ENCODE measurements at regions not wholly inside any gene's neighbourhood (a gene's known extent, or its start where the extent isn't known, plus 50 kb on each side); places are given as distances from the start of the nearest gene placed in this dataset.
"Not testable (repeated sequence)": the region's sequence is repeated elsewhere in the genome, so short reads cannot be mapped to it uniquely, and the experiment has no call there.

DNA sequence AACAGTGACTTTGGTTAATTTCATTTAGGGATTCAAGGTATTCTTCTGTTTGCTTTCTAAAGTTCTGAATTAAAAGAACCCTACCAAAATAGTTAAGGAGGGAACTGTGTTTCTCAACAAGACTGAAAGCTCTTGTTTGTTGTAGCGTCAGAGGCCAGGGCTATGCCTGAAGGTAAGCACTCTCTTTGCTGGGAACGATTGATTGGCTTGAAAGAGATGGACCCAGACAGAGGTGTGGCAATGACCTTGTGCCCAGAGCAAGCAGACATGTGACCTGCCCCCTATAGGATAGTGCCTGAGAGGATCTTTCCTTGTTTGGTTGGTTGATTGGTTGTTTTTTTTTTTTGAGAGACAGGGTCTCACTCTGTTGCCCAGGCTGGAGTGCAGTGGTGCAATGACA, 68.3 kb upstream of the CECR2 start:
- H4K20me1 ChIP-seq (replicated peaks; ENCODE audit: control insufficient read depth, extremely low read depth, insufficient read depth, low read length): no peaks in the 10 kb centered on the region
- H3K9me1 ChIP-seq (replicated peaks; ENCODE audit: control insufficient read depth, extremely low read depth, insufficient read depth, low read length): no peaks in the 10 kb centered on the region
- H3K9ac ChIP-seq (replicated peaks; ENCODE audit: extremely low read depth, insufficient read depth, low read length): no peak overlapping the region
- H3K4me3 ChIP-seq (replicated peaks in 1 of 3; ENCODE audit: insufficient read depth in 1 of 3, low read depth in 1 of 3, low read length in 3 of 3): no peak overlapping the region
- no TSS peak for BruUV-seq (replicated peaks)
- H3K27ac ChIP-seq (ENCODE audit: insufficient read depth, low read depth, low read length): no peak overlapping the region
- TF ChIP-seq GATA2 (IDR thresholded peaks at IDR 0.05; ENCODE audit: insufficient read depth, insufficient read length, low read depth, low read length) (no peak), JUN (IDR thresholded peaks at IDR 0.05; ENCODE audit: borderline replicate concordance, insufficient read depth, insufficient read length, low read depth) (no peak), FOS (IDR thresholded peaks at IDR 0.05; ENCODE audit: borderline replicate concordance, insufficient read depth, low read length) (no peak), CTCF (IDR thresholded peaks at IDR 0.05; ENCODE audit: extremely low read depth in 1 of 2, insufficient read depth in 1 of 2, low read depth in 1 of 2, low read length in 2 of 2) (no peak), MYC (IDR thresholded peaks at IDR 0.05; ENCODE audit: low read depth, low read length) (no peak)
- FAIRE-seq (no peak), DNase-seq (ENCODE audit: low read depth, low spot score) (no peak)
- H3K79me2 ChIP-seq (ENCODE audit: control insufficient read depth, insufficient read depth, low read length): no peaks in the 10 kb centered on the region
- dilution Hi-C loops (cut with MboI; ENCODE audit: extremely low pct_ligation_motif_present, low sequenced_read_pairs) (no loop called here), intact Hi-C loops (cut with micrococcal nuclease) (no loop called here)
- ChIA-PET CTCF (interaction anchor here (1.9 kb wide), 1 partner anchor 16 kb away, joined by 6 read pairs; no protein-coding TSS in a partner anchor), POLR2A (no interaction called here)
- H3K36me3 ChIP-seq (ENCODE audit: control insufficient read depth in 2 of 2, extremely low read depth in 1 of 2, insufficient read depth in 2 of 2, low read length in 2 of 2): no peaks in the 10 kb centered on the region
- H3K9me3 ChIP-seq (replicated peaks; ENCODE audit: control insufficient read depth, insufficient read depth, low read length): no peaks in the 10 kb centered on the region
- H3K4me2 ChIP-seq (ENCODE audit: insufficient read depth, low read length): no peak overlapping the region
- no peak overlapping the region for H2AFZ ChIP-seq (ENCODE audit: low read depth, low read length)
- no peaks in the 10 kb centered on the region for H3K4me1 ChIP-seq (ENCODE audit: control insufficient read depth, extremely low read depth, insufficient read depth, low read length)
- H3K27me3 ChIP-seq (ENCODE audit: control insufficient read depth in 2 of 2, insufficient read depth in 2 of 2, low read length in 2 of 2): no peaks in the 10 kb centered on the region

DNA sequence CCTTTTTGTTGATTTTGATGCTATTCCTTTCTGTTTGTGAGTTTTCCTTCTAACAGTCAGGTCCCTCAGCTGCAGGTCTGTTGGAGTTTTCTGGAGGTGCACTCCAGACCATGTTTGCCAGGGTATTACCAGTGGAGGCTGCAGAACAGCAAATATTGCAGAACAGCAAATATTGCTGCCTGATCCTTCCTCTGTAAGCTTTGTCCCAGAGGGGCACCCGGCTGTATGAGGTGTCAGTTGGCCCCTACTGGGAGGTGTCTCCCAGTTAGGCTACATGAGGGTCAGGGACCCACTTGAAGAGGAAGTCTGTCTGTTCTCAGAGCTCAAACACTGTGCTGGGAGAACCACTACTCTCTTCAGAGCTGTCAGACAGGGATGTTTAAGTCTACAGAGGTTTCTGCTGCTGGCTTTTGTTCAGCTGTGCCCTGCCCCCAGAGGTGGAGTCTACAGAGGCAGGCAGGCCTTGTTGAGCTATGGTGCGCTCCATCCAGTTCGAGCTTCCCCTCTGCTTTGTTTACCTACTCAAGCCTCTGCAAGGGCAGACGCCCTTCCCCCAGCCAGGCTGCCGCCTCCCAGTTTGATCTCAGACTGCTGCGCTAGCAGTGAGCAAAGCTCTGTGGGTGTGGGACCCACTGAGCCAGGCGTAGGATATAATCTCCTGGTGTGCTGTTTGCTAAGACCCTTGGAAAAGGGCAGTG, 70.3 kb upstream of the CECR2 start:
- dilution Hi-C loops (cut with MboI; ENCODE audit: extremely low pct_ligation_motif_present, low sequenced_read_pairs); H4K20me1 ChIP-seq (replicated peaks; ENCODE audit: control insufficient read depth, extremely low read depth, insufficient read depth, low read length); H3K9me3 ChIP-seq (replicated peaks; ENCODE audit: control insufficient read depth, insufficient read depth, low read length); BruUV-seq (replicated peaks); H3K4me3 ChIP-seq (replicated peaks in 1 of 3; ENCODE audit: insufficient read depth in 1 of 3, low read depth in 1 of 3, low read length in 3 of 3); H3K79me2 ChIP-seq (ENCODE audit: control insufficient read depth, insufficient read depth, low read length); H3K4me1 ChIP-seq (ENCODE audit: control insufficient read depth, extremely low read depth, insufficient read depth, low read length); H2AFZ ChIP-seq (ENCODE audit: low read depth, low read length); DNase-seq (ENCODE audit: low read depth, low spot score); POLR2A ChIA-PET; H3K27me3 ChIP-seq (ENCODE audit: control insufficient read depth in 2 of 2, insufficient read depth in 2 of 2, low read length in 2 of 2); H3K36me3 ChIP-seq (ENCODE audit: control insufficient read depth in 2 of 2, extremely low read depth in 1 of 2, insufficient read depth in 2 of 2, low read length in 2 of 2); H3K9ac ChIP-seq (replicated peaks; ENCODE audit: extremely low read depth, insufficient read depth, low read length); intact Hi-C loops (cut with micrococcal nuclease); H3K9me1 ChIP-seq (replicated peaks; ENCODE audit: control insufficient read depth, extremely low read depth, insufficient read depth, low read length); H3K4me2 ChIP-seq (ENCODE audit: insufficient read depth, low read length); H3K27ac ChIP-seq (ENCODE audit: insufficient read depth, low read depth, low read length); FAIRE-seq: not testable (repeated sequence)
- CTCF ChIA-PET: interaction anchor here (1.9 to 2.7 kb wide), 2 partner anchors 10 to 14 kb away, joined by 6 to 9 read pairs; no protein-coding TSS in a partner anchor

Measured in endothelial cell of umbilical vein (primary cell).